BLaER1 (cell line): ENCODE measurements at regions not wholly inside any gene's neighbourhood (a gene's known extent, or its start where the extent isn't known, plus 50 kb on each side); places are given as distances from the start of the nearest gene placed in this dataset.
A peak's percentile ranks its signal among the peaks of the same experiment; 100 is the strongest.

Experiments
- H3K27ac ChIP-seq: shearing (Covaris generic); formaldehyde crosslinking; 2 replicates; pipeline ENCODE4 v1.8.1; 2022
- H3K27me3 ChIP-seq: shearing (Covaris generic); formaldehyde crosslinking; 2 replicates; pipeline ENCODE4 v1.8.1; 2022
- H3K36me3 ChIP-seq: shearing (Covaris generic); formaldehyde crosslinking; 2 replicates; pipeline ENCODE4 v1.8.1; 2022
- H3K4me1 ChIP-seq: shearing (Covaris generic); formaldehyde crosslinking; 2 replicates; pipeline ENCODE4 v1.8.1; 2022
- H3K4me2 ChIP-seq: shearing (Covaris generic); formaldehyde crosslinking; 2 replicates; pipeline ENCODE4 v1.8.1; 2022
- H3K4me3 ChIP-seq: shearing (Covaris generic); formaldehyde crosslinking; 2 replicates; pipeline ENCODE4 v1.8.1; 2022
- H3K9ac ChIP-seq: shearing (Covaris generic); formaldehyde crosslinking; 2 replicates; pipeline ENCODE4 v1.8.1; 2022
- H3K9me3 ChIP-seq: shearing (Covaris generic); formaldehyde crosslinking; 2 replicates; pipeline ENCODE4 v1.8.1; 2022
- H4K20me1 ChIP-seq: shearing (Covaris generic); formaldehyde crosslinking; 2 replicates; pipeline ENCODE4 v1.8.1; 2022
- Cebpa-rat ChIP-seq: shearing (Covaris generic); IDR thresholded peaks from 2 replicates; pipeline ENCODE4 v1.8.1; 2022

- Histone ChIP-seq H3K9ac (no peak overlapping the region), H4K20me1 (no peaks in the 10 kb centered on the region), H3K4me3 (no peak overlapping the region), H3K4me2 (no peak overlapping the region), H3K9me3 (peaks cover 29% of the 10 kb centered on the region), H3K4me1 (no peaks in the 10 kb centered on the region), H3K27me3 (no peaks in the 10 kb centered on the region), H3K36me3 (no peaks in the 10 kb centered on the region), H3K27ac (no peak overlapping the region)
- TF ChIP-seq Cebpa-rat: no peak
These were observed 295.1 kb downstream of the RPS24 start for GRCh38 chr10:78328592-78329404.

DNA sequence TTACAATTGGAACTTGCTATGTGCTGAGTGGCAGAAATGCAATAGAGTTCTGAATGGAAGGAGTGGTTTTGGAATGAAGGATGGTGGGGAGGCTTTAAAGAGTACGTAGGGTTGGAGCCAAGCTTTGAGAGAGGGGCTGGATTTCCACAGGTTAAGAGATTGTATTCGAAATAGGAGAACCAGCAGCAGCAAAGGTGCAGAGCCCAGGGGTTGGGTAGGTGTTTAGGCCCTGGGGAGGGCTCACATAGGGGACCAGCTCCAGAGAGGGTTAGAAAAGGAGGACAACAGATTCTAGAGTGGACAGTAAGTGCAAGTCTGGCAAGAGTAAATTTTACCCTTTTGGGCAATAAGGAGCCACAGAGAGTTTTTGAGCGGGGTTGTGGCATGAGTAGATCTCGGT, 297.2 kb downstream of the RPS24 start:
- TF ChIP-seq Cebpa-rat: no peak
- Histone ChIP-seq H3K4me3 (no peak overlapping the region), H3K27ac (no peak overlapping the region), H4K20me1 (no peaks in the 10 kb centered on the region), H3K36me3 (no peaks in the 10 kb centered on the region), H3K9ac (no peak overlapping the region), H3K4me1 (peaks cover under 1% of the 10 kb centered on the region; the same call in 1 of the 2 replicates), H3K27me3 (no peaks in the 10 kb centered on the region), H3K4me2 (no peak overlapping the region), H3K9me3 (peaks cover 25% of the 10 kb centered on the region)

DNA sequence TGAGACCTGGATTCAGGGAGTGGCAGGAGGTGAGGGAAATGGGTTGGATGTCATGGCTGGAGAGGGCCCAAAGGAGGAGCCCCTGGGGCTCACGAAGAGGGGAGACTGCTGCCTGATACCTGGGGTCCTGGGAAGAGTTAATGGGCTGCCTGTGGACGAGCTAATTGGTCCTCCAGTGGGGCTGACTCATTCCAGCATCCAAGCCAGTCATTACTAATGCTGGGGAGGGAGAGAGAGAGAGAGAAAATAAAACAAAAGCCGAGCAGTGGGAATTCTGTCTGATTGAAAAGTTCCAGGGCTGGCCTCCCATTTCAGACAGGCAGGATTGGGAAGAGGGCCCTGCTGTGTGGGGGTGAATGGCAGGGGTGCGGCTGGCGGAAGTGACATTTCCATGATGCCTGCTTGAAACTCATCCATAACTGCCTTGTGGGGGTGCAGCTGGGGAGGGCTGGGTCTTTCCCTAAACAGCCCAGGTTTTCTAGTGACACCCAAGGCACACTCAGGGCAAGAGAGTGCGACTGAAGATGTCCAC, 297.8 kb downstream of the RPS24 start:
- Histone ChIP-seq H3K36me3 (no peaks in the 10 kb centered on the region), H3K4me1 (peaks cover 6% of the 10 kb centered on the region), H3K9me3 (peaks cover 20% of the 10 kb centered on the region), H3K27me3 (no peaks in the 10 kb centered on the region), H3K4me3 (no peak overlapping the region), H3K27ac (no peak overlapping the region), H4K20me1 (no peaks in the 10 kb centered on the region), H3K4me2 (no peak overlapping the region), H3K9ac (no peak overlapping the region)
- no peak for TF ChIP-seq Cebpa-rat

DNA sequence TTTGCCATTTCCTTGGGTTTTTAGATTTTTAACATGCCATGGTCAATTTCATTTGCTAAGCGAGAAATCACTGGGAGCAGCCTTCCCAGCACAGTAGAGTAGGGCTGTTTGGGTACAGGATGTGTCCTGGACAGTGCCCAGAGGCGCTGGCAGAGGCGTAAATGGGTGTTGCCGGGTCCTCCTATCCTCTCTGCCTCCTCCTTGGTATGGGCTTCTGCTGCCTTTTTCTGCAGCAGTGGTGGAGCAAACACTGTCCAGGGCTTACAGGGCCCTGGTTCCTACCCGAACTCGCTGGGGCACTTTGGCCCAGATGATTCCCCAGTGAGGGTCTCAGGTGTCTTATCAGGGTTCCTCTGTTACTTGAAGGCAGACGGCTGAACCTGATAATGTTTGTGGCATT, 298.3 kb downstream of the RPS24 start:
- Histone ChIP-seq H3K9me3 (peaks cover 16% of the 10 kb centered on the region), H3K4me3 (no peak overlapping the region), H3K4me2 (no peak overlapping the region), H3K9ac (no peak overlapping the region), H3K36me3 (no peaks in the 10 kb centered on the region), H3K4me1 (peaks cover 9% of the 10 kb centered on the region), H3K27ac (no peak overlapping the region), H4K20me1 (no peaks in the 10 kb centered on the region), H3K27me3 (no peaks in the 10 kb centered on the region)
- TF ChIP-seq Cebpa-rat: no peak

DNA sequence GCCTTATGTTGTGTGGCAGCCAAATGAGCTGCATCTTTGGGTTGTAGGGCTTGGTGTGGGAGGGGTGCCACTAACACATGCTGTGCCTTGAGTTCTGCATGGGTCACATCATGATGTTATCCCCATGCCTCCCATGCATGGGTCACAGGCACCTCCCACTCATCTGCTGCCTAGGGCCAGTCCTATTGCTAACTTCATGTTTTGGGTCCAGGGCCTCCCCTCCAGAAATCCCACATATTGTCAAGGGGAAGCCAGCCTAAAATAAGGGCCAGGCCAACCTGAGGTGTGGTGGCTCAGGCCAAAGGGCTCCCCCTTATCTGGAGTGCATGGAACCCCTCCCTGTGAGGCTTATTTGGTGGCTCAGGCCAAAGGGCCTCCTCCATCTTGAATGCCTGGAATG, 299.0 kb downstream of the RPS24 start:
- H3K27ac ChIP-seq: no peak overlapping the region
- no peak overlapping the region for H3K4me3 ChIP-seq
- H3K4me1 ChIP-seq: peaks cover 9% of the 10 kb centered on the region
- H3K9ac ChIP-seq: no peak overlapping the region
- no peaks in the 10 kb centered on the region for H3K27me3 ChIP-seq
- H3K4me2 ChIP-seq: no peak overlapping the region
- H4K20me1 ChIP-seq: no peaks in the 10 kb centered on the region
- no peaks in the 10 kb centered on the region for H3K36me3 ChIP-seq
- H3K9me3 ChIP-seq: peaks cover 10% of the 10 kb centered on the region
- no peak for TF ChIP-seq Cebpa-rat

DNA sequence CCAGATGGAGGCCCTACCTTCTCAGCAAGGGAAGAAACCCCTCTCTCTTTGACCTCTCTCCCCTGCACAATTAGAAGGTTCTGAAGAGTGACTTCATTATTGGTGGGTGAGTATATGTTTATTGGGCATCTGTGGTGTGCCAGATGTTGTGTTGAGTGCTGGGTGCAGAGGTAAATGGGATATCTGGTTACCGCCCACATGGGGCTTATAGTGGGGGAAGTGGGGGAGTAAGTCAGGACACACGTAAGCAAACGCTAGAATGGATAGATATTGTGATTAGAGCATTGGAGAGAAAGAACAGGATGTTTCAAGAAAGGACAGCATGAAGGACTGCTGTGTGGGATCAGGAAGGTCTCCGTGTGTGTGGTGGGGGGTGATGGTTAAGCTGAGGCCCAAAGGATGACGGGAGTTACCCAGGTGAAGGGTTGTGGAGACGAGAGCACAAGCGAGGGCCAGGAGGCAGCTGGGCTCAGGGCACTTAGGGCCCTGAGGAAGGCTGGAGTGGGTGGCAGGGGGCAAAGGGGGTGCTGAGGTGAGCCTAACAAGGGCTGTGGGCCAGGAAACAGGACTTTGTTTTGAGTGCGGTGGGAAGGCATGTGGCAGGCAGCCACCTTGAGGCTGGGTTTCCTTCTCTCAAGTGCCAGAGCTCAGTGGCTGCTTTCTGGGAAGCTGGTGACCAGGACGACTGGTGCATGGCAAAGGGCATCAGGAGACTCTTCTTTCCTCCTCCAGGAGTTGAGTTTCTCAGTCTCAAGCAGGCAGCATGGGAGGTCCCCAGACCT, 299.9 kb downstream of the RPS24 start:
- Histone ChIP-seq H3K27me3 (no peaks in the 10 kb centered on the region), H3K9ac (no peak overlapping the region), H3K4me1 (peaks cover 9% of the 10 kb centered on the region), H3K9me3 (peaks cover under 1% of the 10 kb centered on the region; the same call in 1 of the 2 replicates), H4K20me1 (no peaks in the 10 kb centered on the region), H3K36me3 (no peaks in the 10 kb centered on the region), H3K4me3 (no peak overlapping the region), H3K27ac (no peak overlapping the region), H3K4me2 (no peak overlapping the region)
- TF ChIP-seq Cebpa-rat: no peak

DNA sequence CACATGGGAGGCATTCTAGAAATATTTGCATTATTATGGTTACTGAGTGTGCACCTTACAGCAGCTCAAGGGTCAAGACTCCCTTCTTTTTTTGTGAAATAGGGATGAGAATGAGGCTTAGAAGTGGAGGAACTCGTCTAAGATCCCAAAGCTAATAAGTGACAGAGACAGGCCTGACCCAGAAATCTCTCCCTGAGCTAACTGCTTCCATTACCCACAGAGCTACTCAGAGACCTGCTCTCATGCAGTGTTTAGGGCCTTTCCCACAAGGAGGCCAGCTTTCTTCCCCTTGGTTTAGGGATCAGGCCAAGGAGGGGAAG, 301.7 kb downstream of the RPS24 start:
- Histone ChIP-seq H3K4me1 (peaks cover 9% of the 10 kb centered on the region), H3K4me3 (no peak overlapping the region), H3K9ac (no peak overlapping the region), H3K36me3 (no peaks in the 10 kb centered on the region), H3K9me3 (no peaks in the 10 kb centered on the region), H3K27me3 (no peaks in the 10 kb centered on the region), H4K20me1 (no peaks in the 10 kb centered on the region), H3K27ac (no peak overlapping the region), H3K4me2 (no peak overlapping the region)
- no peak for TF ChIP-seq Cebpa-rat

GRCh38 chr10:78335691-78336401, 302.2 kb downstream of the RPS24 start:
- Histone ChIP-seq H3K4me1 (peaks cover 9% of the 10 kb centered on the region), H3K27ac (no peak overlapping the region), H3K9ac (no peak overlapping the region), H3K36me3 (no peaks in the 10 kb centered on the region), H3K4me3 (no peak overlapping the region), H3K4me2 (peak overlapping the region; percentile 11; the same call in 1 of the 2 replicates), H4K20me1 (no peaks in the 10 kb centered on the region), H3K27me3 (no peaks in the 10 kb centered on the region), H3K9me3 (no peaks in the 10 kb centered on the region)
- TF ChIP-seq Cebpa-rat: no peak

- H3K4me3 ChIP-seq: no peak overlapping the region
- no peaks in the 10 kb centered on the region for H3K9me3 ChIP-seq
- no peak overlapping the region for H3K9ac ChIP-seq
- no peaks in the 10 kb centered on the region for H3K36me3 ChIP-seq
- no peaks in the 10 kb centered on the region for H3K27me3 ChIP-seq
- TF ChIP-seq Cebpa-rat: no peak
- H3K27ac ChIP-seq: no peak overlapping the region
- peak overlapping the region; percentile 11; the same call in 1 of the 2 replicates for H3K4me2 ChIP-seq
- peaks cover 9% of the 10 kb centered on the region for H3K4me1 ChIP-seq
- no peaks in the 10 kb centered on the region for H4K20me1 ChIP-seq
These were observed 302.7 kb downstream of the RPS24 start for GRCh38 chr10:78336402-78336791.
